ENCODE measurements at regions not wholly inside any gene's neighbourhood (a gene's known extent, or its start where the extent isn't known, plus 50 kb on each side); places are given as distances from the start of the nearest gene placed in this dataset.

GRCh38 chr7:124269774-124270173, 236.9 kb upstream of the TMEM229A start:
- TF ChIP-seq CTCF (IDR thresholded peaks at IDR 0.05; ENCODE audit: insufficient read depth, low read length, poor library complexity, severe bottlenecking) (no peak), EZH2phosphoT487 (conservative IDR thresholded peaks at IDR 0.05; ENCODE audit: low read length) (no peak)

Measured in SU-DHL-6 (cell line).